Ovary (tissue), 3 donors: ENCODE measurements at regions not wholly inside any gene's neighbourhood (a gene's known extent, or its start where the extent isn't known, plus 50 kb on each side); places are given as distances from the start of the nearest gene placed in this dataset.

Experiments used
- EP300 ChIP-seq: sonication (generic); formaldehyde crosslinking; IDR thresholded peaks from one replicate; pipeline ENCODE4 v1.6.1; 2017; ENCODE audit warnings: antibody characterized with exemption
- POLR2A ChIP-seq: fragments of 450-650 bp; IDR thresholded peaks from one replicate; pipeline ENCODE4 v1.6.1; 2017; ENCODE audit warnings: antibody characterized with exemption, mild to moderate bottlenecking, moderate library complexity
- TF ChIP-seq, protein P1 (sequence below), 3 donors: fragments of 450-650 bp in 2 of 3; fragments of 200-600 bp in 1 of 3; IDR thresholded peaks; one replicate each; pipeline versions ENCODE4 v1.5.1 to v1.8.0; 2016 to 2022; ENCODE audit warnings: antibody characterized with exemption in 3 of 3, mild to moderate bottlenecking in 1 of 3
- donor health status: DM: no; HTN: no; CAD: no.

GRCh38 chr10:42984035-42984610 is 92.7 kb upstream of the RET start:
- TF ChIP-seq, protein P1, sequence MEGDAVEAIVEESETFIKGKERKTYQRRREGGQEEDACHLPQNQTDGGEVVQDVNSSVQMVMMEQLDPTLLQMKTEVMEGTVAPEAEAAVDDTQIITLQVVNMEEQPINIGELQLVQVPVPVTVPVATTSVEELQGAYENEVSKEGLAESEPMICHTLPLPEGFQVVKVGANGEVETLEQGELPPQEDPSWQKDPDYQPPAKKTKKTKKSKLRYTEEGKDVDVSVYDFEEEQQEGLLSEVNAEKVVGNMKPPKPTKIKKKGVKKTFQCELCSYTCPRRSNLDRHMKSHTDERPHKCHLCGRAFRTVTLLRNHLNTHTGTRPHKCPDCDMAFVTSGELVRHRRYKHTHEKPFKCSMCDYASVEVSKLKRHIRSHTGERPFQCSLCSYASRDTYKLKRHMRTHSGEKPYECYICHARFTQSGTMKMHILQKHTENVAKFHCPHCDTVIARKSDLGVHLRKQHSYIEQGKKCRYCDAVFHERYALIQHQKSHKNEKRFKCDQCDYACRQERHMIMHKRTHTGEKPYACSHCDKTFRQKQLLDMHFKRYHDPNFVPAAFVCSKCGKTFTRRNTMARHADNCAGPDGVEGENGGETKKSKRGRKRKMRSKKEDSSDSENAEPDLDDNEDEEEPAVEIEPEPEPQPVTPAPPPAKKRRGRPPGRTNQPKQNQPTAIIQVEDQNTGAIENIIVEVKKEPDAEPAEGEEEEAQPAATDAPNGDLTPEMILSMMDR (IDR thresholded peaks at IDR 0.05), result no peak
- no peak for TF ChIP-seq POLR2A
- TF ChIP-seq EP300, result no peak
